Transverse colon (tissue), 4 donors: ENCODE measurements at regions not wholly inside any gene's neighbourhood (a gene's known extent, or its start where the extent isn't known, plus 50 kb on each side); places are given as distances from the start of the nearest gene placed in this dataset.

Experiments
- CTCF ChIP-seq, 5 experiments: fragments of 200-600 bp in 3 of 5; fragments of 450-650 bp in 2 of 5; sonication (generic) in 3 of 5; IDR thresholded peaks; 1 replicate in 2 of 5; 2 replicates in 3 of 5; pipeline ENCODE4 v1.5.1; 2016 to 2017; ENCODE audit warnings: antibody characterized with exemption in 5 of 5, inconsistent platforms in 3 of 5, mild to moderate bottlenecking in 2 of 5, moderate library complexity in 1 of 5
- EP300 ChIP-seq: sonication (generic); formaldehyde crosslinking; IDR thresholded peaks from one replicate; pipeline ENCODE4 v1.6.1; 2017; ENCODE audit warnings: antibody characterized with exemption, low read depth
- POLR2A ChIP-seq: fragments of 450-650 bp; IDR thresholded peaks from one replicate; pipeline ENCODE4 v1.6.1; 2016; ENCODE audit warnings: antibody characterized with exemption, mild to moderate bottlenecking, moderate library complexity
- POLR2AphosphoS5 ChIP-seq, 3 donors: sonication (generic); formaldehyde crosslinking; IDR thresholded peaks; one replicate each; pipeline ENCODE4 v1.6.1; 2016; ENCODE audit warnings: antibody characterized with exemption in 3 of 3

GRCh38 chr6:150492507-150492906 lies 107.2 kb upstream of the PLEKHG1 start:
- no peak for TF ChIP-seq POLR2A
- TF ChIP-seq CTCF (IDR thresholded peaks at IDR 0.05) = no peak
- no peak for TF ChIP-seq EP300
- no peak for TF ChIP-seq POLR2AphosphoS5 (IDR thresholded peaks at IDR 0.05)
